Right lobe of liver (tissue), 6 donors: ENCODE measurements at regions not wholly inside any gene's neighbourhood (a gene's known extent, or its start where the extent isn't known, plus 50 kb on each side); places are given as distances from the start of the nearest gene placed in this dataset.

Experiments
- ATAC-seq, 4 donors: fragments of 200-7000 bp; cut with Tn5 transposase; one replicate each; pipeline ENCODE4 v1.9.1; 2020; ENCODE audit warnings: mild to moderate bottlenecking in 4 of 4, moderate library complexity in 4 of 4
- DNase-seq, 3 donors: peaks; one replicate each; pipeline ENCODE4 v3.0.0-alpha.2; 2020
- H3K27ac ChIP-seq, 3 donors: fragments of 200-600 bp; one replicate each; pipeline ENCODE4 v1.8.0; 2022
- H3K27me3 ChIP-seq, 2 donors: fragments of 200-600 bp; one replicate each; pipeline ENCODE4 v1.8.0; 2022
- H3K36me3 ChIP-seq, 4 donors: fragments of 200-600 bp; sonication (generic) in 1 of 4; one replicate each; pipeline versions ENCODE4 v1.5.1 to v1.8.0; 2017 to 2022; ENCODE audit warnings: control low read depth in 1 of 4
- H3K4me1 ChIP-seq, 4 donors: fragments of 200-600 bp; sonication (generic) in 1 of 4; one replicate each; pipeline versions ENCODE4 v1.5.1 to v1.8.0; 2017 to 2022; ENCODE audit warnings: control low read depth in 1 of 4
- H3K4me3 ChIP-seq, 3 donors: fragments of 200-600 bp; one replicate each; pipeline ENCODE4 v1.8.0; 2022
- H3K9me3 ChIP-seq, 4 donors: fragments of 200-600 bp; sonication (generic) in 1 of 4; one replicate each; pipeline versions ENCODE4 v1.5.1 to v1.8.0; 2017 to 2022; ENCODE audit warnings: control low read depth in 1 of 4
- POLR2A ChIP-seq: fragments of 450-650 bp; IDR thresholded peaks from one replicate; pipeline ENCODE4 v1.6.1; 2017; ENCODE audit warnings: antibody characterized with exemption, mild to moderate bottlenecking
- WGBS: methylation state at CpG from one replicate; pipeline ENCODE4 v1.1.6; 2018; ENCODE audit warnings: low coverage, low lambda C conversion rate; ENCODE audit not compliant: insufficient coverage; ENCODE audit errors: missing lambda C conversion rate; 5-methylcytosine and 5-hydroxymethylcytosine counted together
- intact Hi-C, 2 donors: fragments of 100-400 bp; cut with DNase I; formaldehyde crosslinking; loops; one replicate each; pipeline versions ENCODE4 v1.11.2 to v1.14.1; 2022
- TF ChIP-seq, protein P1 (sequence below), 4 donors: fragments of 200-600 bp in 3 of 4; fragments of 450-650 bp in 1 of 4; IDR thresholded peaks; one replicate each; pipeline versions ENCODE4 v1.5.1 to v1.8.0; 2016 to 2022; ENCODE audit warnings: antibody characterized with exemption in 4 of 4, mild to moderate bottlenecking in 2 of 4
- donor health status: DM: no; HTN: yes; CAD: no.
- donor health status: DM: no; HTN: no; CAD: no.
- donor health status: DM: no; HTN: no; CAD: no.
- donor health status: DM: no; HTN: yes; CAD: no.
- donor health status: DM: no; HTN: yes; CAD: no.

DNA sequence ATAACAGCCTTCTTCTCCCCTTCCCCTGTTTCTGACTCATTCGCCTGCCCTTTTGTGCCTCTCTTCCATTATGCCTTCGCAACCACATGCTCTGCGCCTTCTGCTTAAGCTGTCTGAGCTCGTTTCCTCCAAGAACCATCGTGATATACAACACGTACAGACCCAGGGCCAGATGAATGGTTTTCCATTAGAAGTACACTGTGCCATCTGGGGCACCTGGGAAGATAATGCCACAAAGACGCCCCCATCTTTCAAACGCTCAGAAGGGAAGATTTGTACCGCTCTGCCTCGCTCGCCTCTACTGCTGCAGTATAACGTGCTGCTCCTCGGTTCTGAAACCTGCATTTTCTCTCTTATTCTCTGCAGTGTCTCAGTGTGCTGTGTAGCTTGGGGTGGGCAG, 470.9 kb upstream of the STXBP6 start:
- intact Hi-C loops = no loop called here
- WGBS = 66% methylated on average over 13 of the region's 13 CpGs
- Histone ChIP-seq H3K36me3 (no peaks in the 10 kb centered on the region), H3K27ac (no peak overlapping the region), H3K4me1 (no peaks in the 10 kb centered on the region), H3K9me3 (no peaks in the 10 kb centered on the region), H3K27me3 (no peaks in the 10 kb centered on the region), H3K4me3 (no peak overlapping the region)
- ATAC-seq (no peak), DNase-seq (no peak)
- no peak for TF ChIP-seq POLR2A
- TF ChIP-seq, protein P1, sequence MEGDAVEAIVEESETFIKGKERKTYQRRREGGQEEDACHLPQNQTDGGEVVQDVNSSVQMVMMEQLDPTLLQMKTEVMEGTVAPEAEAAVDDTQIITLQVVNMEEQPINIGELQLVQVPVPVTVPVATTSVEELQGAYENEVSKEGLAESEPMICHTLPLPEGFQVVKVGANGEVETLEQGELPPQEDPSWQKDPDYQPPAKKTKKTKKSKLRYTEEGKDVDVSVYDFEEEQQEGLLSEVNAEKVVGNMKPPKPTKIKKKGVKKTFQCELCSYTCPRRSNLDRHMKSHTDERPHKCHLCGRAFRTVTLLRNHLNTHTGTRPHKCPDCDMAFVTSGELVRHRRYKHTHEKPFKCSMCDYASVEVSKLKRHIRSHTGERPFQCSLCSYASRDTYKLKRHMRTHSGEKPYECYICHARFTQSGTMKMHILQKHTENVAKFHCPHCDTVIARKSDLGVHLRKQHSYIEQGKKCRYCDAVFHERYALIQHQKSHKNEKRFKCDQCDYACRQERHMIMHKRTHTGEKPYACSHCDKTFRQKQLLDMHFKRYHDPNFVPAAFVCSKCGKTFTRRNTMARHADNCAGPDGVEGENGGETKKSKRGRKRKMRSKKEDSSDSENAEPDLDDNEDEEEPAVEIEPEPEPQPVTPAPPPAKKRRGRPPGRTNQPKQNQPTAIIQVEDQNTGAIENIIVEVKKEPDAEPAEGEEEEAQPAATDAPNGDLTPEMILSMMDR (IDR thresholded peaks at IDR 0.05) = no peak

DNA sequence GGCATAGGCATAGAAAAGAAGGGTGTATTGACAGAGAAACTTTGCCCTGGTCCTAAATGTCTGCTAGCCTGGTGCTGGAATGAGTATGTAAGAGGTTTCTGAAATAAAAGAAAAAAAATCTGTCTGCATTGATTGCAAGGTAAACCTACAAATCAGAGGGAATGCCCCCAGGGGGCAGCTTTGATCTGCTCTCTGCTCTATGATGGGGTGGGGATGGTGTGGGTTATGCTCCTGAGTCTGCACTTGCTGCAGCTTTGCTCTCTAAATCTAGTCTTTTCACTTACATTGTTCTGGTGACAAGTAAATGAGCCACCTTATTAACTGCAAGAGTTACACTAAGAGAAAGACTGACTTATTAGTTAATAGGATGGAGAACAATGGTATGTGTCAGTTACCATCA, 468.4 kb upstream of the STXBP6 start:
- H3K27ac ChIP-seq = no peak overlapping the region
- TF ChIP-seq POLR2A = no peak
- intact Hi-C loops = no loop called here
- ATAC-seq (no peak), DNase-seq (no peak)
- no peaks in the 10 kb centered on the region for H3K36me3 ChIP-seq
- H3K4me1 ChIP-seq = no peaks in the 10 kb centered on the region
- H3K4me3 ChIP-seq = no peak overlapping the region
- no peaks in the 10 kb centered on the region for H3K9me3 ChIP-seq
- no peaks in the 10 kb centered on the region for H3K27me3 ChIP-seq

DNA sequence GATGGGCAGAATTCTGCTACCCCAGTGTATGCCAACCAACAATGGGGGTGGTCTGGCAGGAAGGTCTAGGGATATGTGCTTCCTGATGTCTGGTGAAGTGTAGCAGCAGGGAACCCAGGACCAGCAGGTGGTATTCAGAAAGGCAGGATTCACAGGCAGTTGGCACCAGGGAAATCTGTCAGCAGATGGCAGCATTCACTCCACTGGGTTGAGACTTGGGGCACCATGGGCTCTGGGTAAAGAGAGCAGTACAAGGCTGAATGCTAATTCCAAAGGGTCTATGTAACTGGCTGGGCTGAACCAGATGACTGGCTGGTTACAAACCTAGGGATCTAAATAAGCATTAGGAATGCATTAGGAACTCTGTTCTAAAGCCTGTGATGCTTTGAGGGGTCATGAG, 466.9 kb upstream of the STXBP6 start:
- no peak for DNase-seq
- Histone ChIP-seq H3K9me3 (no peaks in the 10 kb centered on the region), H3K27ac (no peak overlapping the region), H3K4me3 (no peak overlapping the region), H3K36me3 (no peaks in the 10 kb centered on the region), H3K4me1 (no peaks in the 10 kb centered on the region), H3K27me3 (no peaks in the 10 kb centered on the region)
- no peak for ATAC-seq
- TF ChIP-seq, protein P1 (IDR thresholded peaks at IDR 0.05) = no peak
- TF ChIP-seq POLR2A = no peak
- intact Hi-C loops = no loop called here

DNA sequence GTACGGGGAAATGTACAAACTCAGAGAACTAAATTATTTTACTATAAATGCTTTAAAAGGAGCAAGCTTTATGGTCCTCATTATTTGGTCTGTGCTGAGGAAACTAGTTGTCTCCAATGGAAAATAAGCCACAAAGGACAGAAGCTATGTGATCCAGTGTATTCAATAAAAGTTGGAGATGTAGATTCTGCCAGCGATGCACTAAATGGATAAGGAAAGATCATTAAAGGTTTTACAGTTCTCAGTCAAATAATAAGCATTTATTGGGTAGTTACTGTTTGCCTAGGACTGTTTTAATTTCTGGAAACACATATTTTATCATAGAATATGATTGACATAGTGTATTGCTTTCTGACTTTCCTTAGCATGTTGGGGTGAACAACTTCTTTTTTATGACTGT, 458.9 kb upstream of the STXBP6 start:
- H3K27ac ChIP-seq = no peak overlapping the region
- H3K9me3 ChIP-seq = no peaks in the 10 kb centered on the region
- ATAC-seq (no peak), DNase-seq (no peak)
- H3K4me3 ChIP-seq = no peak overlapping the region
- TF ChIP-seq, protein P1 (IDR thresholded peaks at IDR 0.05) = no peak
- TF ChIP-seq POLR2A = no peak
- WGBS = 56% methylated on average over 2 of the region's 2 CpGs
- H3K4me1 ChIP-seq = no peaks in the 10 kb centered on the region
- no peaks in the 10 kb centered on the region for H3K36me3 ChIP-seq
- intact Hi-C loops = no loop called here
- no peaks in the 10 kb centered on the region for H3K27me3 ChIP-seq

DNA sequence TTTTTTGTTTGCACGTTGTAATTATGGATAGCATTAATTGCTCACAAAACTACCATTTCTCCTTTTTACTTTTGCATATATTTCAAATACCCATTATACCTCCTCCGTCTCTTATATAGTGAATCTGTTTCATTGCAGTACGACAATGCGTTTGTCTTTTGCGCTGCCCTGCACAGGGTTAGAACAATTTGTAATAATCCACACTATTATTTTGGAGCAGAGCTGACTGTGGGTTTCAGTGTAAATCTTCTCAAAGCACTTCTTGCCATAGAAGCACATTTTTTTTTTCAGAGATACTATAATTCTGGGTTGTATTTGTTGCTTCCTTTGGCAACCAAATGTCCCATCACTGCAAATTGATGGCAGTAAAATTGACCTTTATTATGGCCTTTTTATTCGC, 451.8 kb upstream of the STXBP6 start:
- Histone ChIP-seq H3K27me3 (no peaks in the 10 kb centered on the region), H3K4me1 (no peaks in the 10 kb centered on the region), H3K9me3 (no peaks in the 10 kb centered on the region), H3K27ac (no peak overlapping the region), H3K36me3 (no peaks in the 10 kb centered on the region), H3K4me3 (no peak overlapping the region)
- ATAC-seq (no peak), DNase-seq (no peak)
- WGBS = 68% methylated on average over 6 of the region's 6 CpGs
- no peak for TF ChIP-seq POLR2A
- intact Hi-C loops = no loop called here

DNA sequence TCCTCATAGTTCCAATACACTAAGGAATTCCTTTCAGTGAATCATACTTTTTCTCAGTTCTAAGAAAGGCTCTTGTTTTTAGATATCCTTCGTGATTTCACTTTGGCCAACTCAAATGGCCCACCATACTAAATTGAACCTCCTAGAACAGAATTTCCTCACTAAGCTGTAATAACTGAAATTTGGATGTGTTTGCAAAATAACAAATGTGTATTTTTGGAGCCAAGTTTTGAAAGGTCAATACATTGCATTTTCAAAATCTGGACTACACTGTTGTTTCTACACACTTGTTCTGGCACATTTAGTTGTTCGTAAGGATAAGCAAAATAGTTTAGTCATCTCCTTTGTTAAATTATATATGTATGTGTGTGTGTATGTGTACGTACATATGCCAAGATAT, 439.0 kb upstream of the STXBP6 start:
- Histone ChIP-seq H3K4me3 (no peak overlapping the region), H3K4me1 (no peaks in the 10 kb centered on the region), H3K36me3 (no peaks in the 10 kb centered on the region), H3K27me3 (no peaks in the 10 kb centered on the region), H3K27ac (no peak overlapping the region), H3K9me3 (no peaks in the 10 kb centered on the region)
- ATAC-seq = no peak
- no peak for DNase-seq
- WGBS = 47% methylated on average over 3 of the region's 3 CpGs
- no peak for TF ChIP-seq POLR2A
- TF ChIP-seq, protein P1 (IDR thresholded peaks at IDR 0.05) = no peak
- intact Hi-C loops = no loop called here
